Loucy (cell line): ENCODE measurements at regions not wholly inside any gene's neighbourhood (a gene's known extent, or its start where the extent isn't known, plus 50 kb on each side); places are given as distances from the start of the nearest gene placed in this dataset.

Experiments used
- H2AFZ ChIP-seq: fragments of 200-600 bp; sonication (generic); 2 replicates; pipeline ENCODE4 v1.6.0; 2016; ENCODE audit warnings: antibody characterized with exemption, mild to moderate bottlenecking, low read length, moderate library complexity
- H3F3A ChIP-seq: fragments of 200-600 bp; 2 replicates; pipeline ENCODE4 v1.6.0; 2016; ENCODE audit warnings: antibody characterized with exemption, low read depth, mild to moderate bottlenecking
- H3K27me3 ChIP-seq: fragments of 200-600 bp; sonication (generic); 2 replicates; pipeline ENCODE4 v1.6.1; 2014; ENCODE audit warnings: low read length, mild to moderate bottlenecking; ENCODE audit not compliant: insufficient read depth, poor library complexity, severe bottlenecking
- H3K36me3 ChIP-seq: fragments of 200-600 bp; sonication (generic); 2 replicates; pipeline ENCODE4 v1.6.1; 2016; ENCODE audit warnings: low read length; ENCODE audit not compliant: insufficient read depth
- H3K4me1 ChIP-seq: fragments of 200-600 bp; sonication (generic); 2 replicates; pipeline ENCODE4 v1.5.1; 2014; ENCODE audit warnings: low read length, mild to moderate bottlenecking; ENCODE audit not compliant: insufficient read depth, poor library complexity, severe bottlenecking
- H3K4me2 ChIP-seq: fragments of 200-600 bp; sonication (generic); 2 replicates; pipeline ENCODE4 v1.6.0; 2014; ENCODE audit warnings: antibody characterized with exemption, low read length, low read depth, mild to moderate bottlenecking; ENCODE audit not compliant: poor library complexity, severe bottlenecking
- H3K4me3 ChIP-seq: fragments of 200-600 bp; sonication (generic); 2 replicates; pipeline ENCODE4 v1.5.1; 2014; ENCODE audit warnings: low read length, mild to moderate bottlenecking, mixed read lengths; ENCODE audit not compliant: poor library complexity, severe bottlenecking
- H3K79me2 ChIP-seq: fragments of 200-600 bp; sonication (generic); 2 replicates; pipeline ENCODE4 v1.6.1; 2014; ENCODE audit warnings: low read length; ENCODE audit not compliant: insufficient read depth
- H3K9ac ChIP-seq: fragments of 200-600 bp; sonication (generic); 2 replicates; pipeline ENCODE4 v1.6.0; 2014; ENCODE audit warnings: mild to moderate bottlenecking, low read depth, low read length, moderate library complexity; ENCODE audit not compliant: poor library complexity, severe bottlenecking
- H3K9me2 ChIP-seq: fragments of 200-600 bp; sonication (generic); replicated peaks from 2 replicates; pipeline ENCODE4 v1.6.1; 2016; ENCODE audit warnings: low read depth, low read length, mixed read lengths
- H3K9me3 ChIP-seq: fragments of 200-600 bp; sonication (generic); 2 replicates; pipeline ENCODE4 v1.6.1; 2014; ENCODE audit warnings: mild to moderate bottlenecking, antibody characterized with exemption, low read length, low read depth; ENCODE audit not compliant: insufficient read depth
- H4K20me1 ChIP-seq: fragments of 200-600 bp; sonication (generic); 2 replicates; pipeline ENCODE4 v1.6.0; 2014; ENCODE audit warnings: antibody characterized with exemption, low read length, mild to moderate bottlenecking; ENCODE audit not compliant: insufficient read depth, poor library complexity, severe bottlenecking
- EZH2phosphoT487 ChIP-seq: fragments of 200-600 bp; IDR thresholded peaks from 2 replicates; pipeline ENCODE4 v1.6.1; 2018; ENCODE audit warnings: antibody characterized with exemption, mild to moderate bottlenecking, moderate library complexity, borderline replicate concordance
- TF ChIP-seq, protein P1 (sequence below): fragments of 200-600 bp; sonication (generic); conservative IDR thresholded peaks from 2 replicates; pipeline ENCODE4 v1.5.1; 2014; ENCODE audit warnings: mild to moderate bottlenecking, antibody characterized with exemption, low read length

DNA sequence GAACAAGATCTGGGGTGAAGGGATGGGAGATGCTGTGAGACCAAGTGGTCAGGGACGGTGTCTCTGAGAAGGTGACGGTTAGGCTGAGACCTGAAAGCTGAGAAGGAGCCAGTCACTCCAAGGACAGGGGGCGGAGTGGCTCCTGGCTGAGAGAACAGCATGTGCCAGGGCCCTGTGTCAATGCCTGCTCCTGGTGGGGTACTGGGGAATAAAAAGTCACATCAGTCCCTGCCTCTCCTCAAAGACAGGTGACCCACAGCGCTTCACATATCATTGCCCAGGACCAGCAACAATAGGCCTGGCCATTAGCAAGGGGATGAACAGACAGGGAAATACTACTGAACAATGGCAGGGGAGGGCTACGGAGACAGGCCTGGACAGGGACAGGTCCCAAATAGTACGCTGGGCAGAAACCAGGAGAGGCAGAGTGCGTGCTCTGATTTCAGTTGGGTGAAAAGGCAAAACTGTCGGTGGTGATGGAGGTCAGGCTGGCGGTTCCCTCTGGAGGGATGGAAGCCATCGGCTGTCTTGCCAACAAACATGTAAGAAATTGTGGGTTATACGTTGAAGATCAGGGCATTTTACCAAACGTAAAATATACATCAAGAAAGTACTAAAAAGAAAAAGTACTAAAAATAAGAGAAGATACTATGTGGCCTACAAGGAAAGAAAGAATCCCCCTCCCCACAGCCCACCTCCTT lies 64.3 kb downstream of the C9orf50 start:
- H3K4me1 ChIP-seq: no peaks in the 10 kb centered on the region
- no peak overlapping the region for H2AFZ ChIP-seq
- H3K4me3 ChIP-seq: no peak overlapping the region
- H3K4me2 ChIP-seq: no peak overlapping the region
- H3K36me3 ChIP-seq: no peaks in the 10 kb centered on the region
- no peaks in the 10 kb centered on the region for H3K27me3 ChIP-seq
- TF ChIP-seq EZH2phosphoT487: no peak
- TF ChIP-seq, protein P1, sequence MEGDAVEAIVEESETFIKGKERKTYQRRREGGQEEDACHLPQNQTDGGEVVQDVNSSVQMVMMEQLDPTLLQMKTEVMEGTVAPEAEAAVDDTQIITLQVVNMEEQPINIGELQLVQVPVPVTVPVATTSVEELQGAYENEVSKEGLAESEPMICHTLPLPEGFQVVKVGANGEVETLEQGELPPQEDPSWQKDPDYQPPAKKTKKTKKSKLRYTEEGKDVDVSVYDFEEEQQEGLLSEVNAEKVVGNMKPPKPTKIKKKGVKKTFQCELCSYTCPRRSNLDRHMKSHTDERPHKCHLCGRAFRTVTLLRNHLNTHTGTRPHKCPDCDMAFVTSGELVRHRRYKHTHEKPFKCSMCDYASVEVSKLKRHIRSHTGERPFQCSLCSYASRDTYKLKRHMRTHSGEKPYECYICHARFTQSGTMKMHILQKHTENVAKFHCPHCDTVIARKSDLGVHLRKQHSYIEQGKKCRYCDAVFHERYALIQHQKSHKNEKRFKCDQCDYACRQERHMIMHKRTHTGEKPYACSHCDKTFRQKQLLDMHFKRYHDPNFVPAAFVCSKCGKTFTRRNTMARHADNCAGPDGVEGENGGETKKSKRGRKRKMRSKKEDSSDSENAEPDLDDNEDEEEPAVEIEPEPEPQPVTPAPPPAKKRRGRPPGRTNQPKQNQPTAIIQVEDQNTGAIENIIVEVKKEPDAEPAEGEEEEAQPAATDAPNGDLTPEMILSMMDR: no peak
- H3K79me2 ChIP-seq: no peaks in the 10 kb centered on the region
- no peaks in the 10 kb centered on the region for H3F3A ChIP-seq
- H3K9ac ChIP-seq: no peak overlapping the region
- H3K9me3 ChIP-seq: no peaks in the 10 kb centered on the region
- H4K20me1 ChIP-seq: no peaks in the 10 kb centered on the region
- H3K9me2 ChIP-seq: no peaks in the 10 kb centered on the region

DNA sequence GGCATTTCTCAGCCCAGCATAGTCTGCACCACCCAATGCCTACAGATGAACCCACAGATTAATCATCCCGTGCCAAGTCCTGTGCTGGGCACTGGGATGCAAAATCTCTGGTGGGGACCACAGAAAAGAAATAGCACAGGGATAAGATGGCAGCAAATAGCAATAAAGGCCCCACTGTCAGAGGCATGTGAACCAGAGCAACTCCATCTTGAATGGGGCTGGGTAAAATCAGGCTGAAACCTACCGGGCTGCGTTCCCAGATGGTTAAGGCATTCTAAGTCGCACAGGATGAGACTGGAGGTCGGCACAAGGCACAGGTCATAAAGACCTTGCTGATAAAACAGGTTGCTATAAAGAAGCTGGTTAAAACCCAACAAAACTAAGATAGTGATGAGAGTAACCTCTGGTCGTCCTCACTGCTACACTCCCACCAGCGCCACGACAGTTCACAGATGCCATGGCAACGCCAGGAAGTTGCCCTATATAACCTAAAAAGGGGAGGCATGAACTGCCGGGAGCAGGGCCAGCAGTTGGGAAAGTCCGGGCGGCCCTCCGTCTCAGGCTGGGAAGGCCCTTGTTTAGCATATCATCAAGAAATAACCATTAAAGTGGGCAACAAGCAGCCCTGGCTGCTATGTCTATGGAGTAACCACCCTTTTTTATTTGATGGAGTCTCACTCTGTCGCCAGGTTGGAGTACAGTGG lies 65.2 kb downstream of the C9orf50 start:
- H3K79me2 ChIP-seq: no peaks in the 10 kb centered on the region
- no peaks in the 10 kb centered on the region for H3K36me3 ChIP-seq
- H3K9me3 ChIP-seq: no peaks in the 10 kb centered on the region
- no peaks in the 10 kb centered on the region for H4K20me1 ChIP-seq
- no peak for TF ChIP-seq EZH2phosphoT487
- TF ChIP-seq, protein P1: no peak
- H3K27me3 ChIP-seq: no peaks in the 10 kb centered on the region
- H3K4me3 ChIP-seq: no peak overlapping the region
- H2AFZ ChIP-seq: no peak overlapping the region
- no peaks in the 10 kb centered on the region for H3F3A ChIP-seq
- H3K9me2 ChIP-seq: no peaks in the 10 kb centered on the region
- no peak overlapping the region for H3K9ac ChIP-seq
- no peaks in the 10 kb centered on the region for H3K4me1 ChIP-seq
- H3K4me2 ChIP-seq: no peak overlapping the region

- no peaks in the 10 kb centered on the region for H3K9me3 ChIP-seq
- no peak overlapping the region for H3K4me2 ChIP-seq
- TF ChIP-seq EZH2phosphoT487: no peak
- TF ChIP-seq, protein P1: no peak
- no peaks in the 10 kb centered on the region for H3K4me1 ChIP-seq
- H3K9me2 ChIP-seq: no peaks in the 10 kb centered on the region
- no peaks in the 10 kb centered on the region for H3K79me2 ChIP-seq
- H3K36me3 ChIP-seq: no peaks in the 10 kb centered on the region
- H2AFZ ChIP-seq: no peak overlapping the region
- no peak overlapping the region for H3K9ac ChIP-seq
- no peaks in the 10 kb centered on the region for H3K27me3 ChIP-seq
- H3F3A ChIP-seq: no peaks in the 10 kb centered on the region
- no peaks in the 10 kb centered on the region for H4K20me1 ChIP-seq
- no peak overlapping the region for H3K4me3 ChIP-seq
Measured at GRCh38 chr9:129554649-129555048, 66.3 kb downstream of the C9orf50 start.
